Thoracic aorta (tissue), 2 donors: ENCODE measurements at regions not wholly inside any gene's neighbourhood (a gene's known extent, or its start where the extent isn't known, plus 50 kb on each side); places are given as distances from the start of the nearest gene placed in this dataset.

Experiments
- ATAC-seq: fragments of 150-250 bp; one replicate; pipeline ENCODE4 v1.8.0; 2017; ENCODE audit warnings: low read depth; ENCODE audit not compliant: insufficient number of reproducible peaks, low FRiP score
- DNase-seq: peaks from one replicate; pipeline ENCODE4 v3.0.0-alpha.2; 2020; ENCODE audit warnings: low spot score
- H3K27ac ChIP-seq, 2 donors: fragments of 200-600 bp; sonication (generic); 1 replicate in 1 of 2; 2 replicates in 1 of 2; pipeline ENCODE4 v1.5.1; 2016; ENCODE audit warnings: mild to moderate bottlenecking in 2 of 2, moderate library complexity in 2 of 2
- H3K27me3 ChIP-seq: fragments of 200-600 bp; sonication (generic); replicated peaks from 2 replicates; pipeline ENCODE4 v1.6.0; 2016; ENCODE audit warnings: mild to moderate bottlenecking; ENCODE audit not compliant: insufficient read depth
- H3K36me3 ChIP-seq: fragments of 200-600 bp; sonication (generic); one replicate; pipeline ENCODE4 v1.5.1; 2016
- H3K4me1 ChIP-seq, 2 donors: fragments of 200-600 bp; sonication (generic); 1 replicate in 1 of 2; 2 replicates in 1 of 2; pipeline versions ENCODE4 v1.5.1 to v1.6.0; 2016; ENCODE audit warnings: low read depth in 2 of 2, mild to moderate bottlenecking in 1 of 2; ENCODE audit not compliant: control insufficient read depth in 1 of 2
- H3K4me3 ChIP-seq: fragments of 200-600 bp; sonication (generic); 2 replicates; pipeline ENCODE4 v1.5.1; 2016; ENCODE audit warnings: mild to moderate bottlenecking
- H3K9me3 ChIP-seq: fragments of 200-600 bp; sonication (generic); 2 replicates; pipeline ENCODE4 v1.5.1; 2016
- CTCF ChIP-seq: fragments of 200-600 bp; sonication (generic); IDR thresholded peaks from one replicate; pipeline ENCODE4 v1.5.1; 2019; ENCODE audit warnings: antibody characterized with exemption

DNA sequence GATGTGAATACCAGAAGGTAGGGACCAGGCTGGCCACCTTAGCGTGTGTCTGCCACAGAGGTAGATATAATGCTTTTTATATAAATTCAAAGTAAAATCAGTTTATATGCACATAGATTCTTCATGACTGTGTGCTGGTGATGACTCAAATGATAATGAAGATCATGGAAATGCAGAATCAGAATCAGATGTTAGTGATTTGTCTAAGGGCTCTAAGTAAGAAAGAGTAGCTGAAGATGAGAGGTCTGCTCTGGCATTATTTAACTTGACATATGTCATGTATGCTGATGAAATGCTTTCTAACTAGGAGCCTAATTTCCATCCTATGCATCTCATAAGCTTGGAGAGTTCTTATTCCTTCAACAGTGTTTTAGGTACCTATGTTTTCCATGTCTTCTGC lies 50.3 kb upstream of the DPH6 start:
- ATAC-seq, result no peak

GRCh38 chr15:35602836-35603235 lies 56.9 kb upstream of the DPH6 start:
- no peak for ATAC-seq
- Histone ChIP-seq H3K27ac (peak overlapping the region in 1 of 2 donors; percentile 46), H3K4me3 (no peak overlapping the region), H3K36me3 (no peaks in the 10 kb centered on the region), H3K4me1 (peaks cover 12 to 42% of the 10 kb centered on the region in 2 donors), H3K27me3 (no peaks in the 10 kb centered on the region), H3K9me3 (no peaks in the 10 kb centered on the region)
- no peak for DNase-seq
- no peak for TF ChIP-seq CTCF

More for the DNA sequence above, 50.3 kb upstream of the DPH6 start:
- Histone ChIP-seq H3K36me3 (no peaks in the 10 kb centered on the region), H3K4me1 (no peaks in the 10 kb centered on the region), H3K9me3 (no peaks in the 10 kb centered on the region), H3K27ac (no peak overlapping the region), H3K4me3 (no peak overlapping the region), H3K27me3 (no peaks in the 10 kb centered on the region)
- no peak for DNase-seq
- TF ChIP-seq CTCF, result no peak

GRCh38 chr15:35603301-35603700 lies 57.3 kb upstream of the DPH6 start:
- H3K9me3 ChIP-seq, result no peaks in the 10 kb centered on the region
- no peak for TF ChIP-seq CTCF
- ATAC-seq (peak; percentile 53), DNase-seq (no peak)
- no peaks in the 10 kb centered on the region for H3K36me3 ChIP-seq
- H3K27ac ChIP-seq, result peak overlapping the region in 1 of 2 donors; percentile 46
- H3K4me3 ChIP-seq, result no peak overlapping the region
- H3K4me1 ChIP-seq, result peaks cover 12 to 42% of the 10 kb centered on the region in 2 donors
- no peaks in the 10 kb centered on the region for H3K27me3 ChIP-seq

DNA sequence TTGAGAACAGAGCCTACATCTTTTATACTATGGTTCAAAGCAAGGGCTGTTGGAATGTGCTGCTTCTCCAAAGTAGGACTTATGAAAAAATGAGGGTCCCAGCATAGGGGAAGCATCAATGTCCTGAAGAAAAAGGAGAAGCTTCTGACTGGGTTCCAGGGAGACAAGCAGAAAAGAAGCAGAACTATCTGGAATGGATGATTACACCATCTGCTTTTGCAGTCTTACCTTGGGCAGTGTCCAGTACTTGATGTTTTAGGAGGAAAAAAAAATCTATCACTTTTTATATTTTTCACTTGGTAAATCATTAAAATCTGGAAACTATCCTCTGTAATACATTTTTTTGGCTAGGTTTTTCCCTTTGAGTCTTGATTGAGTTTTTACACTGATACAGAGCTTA lies 57.9 kb upstream of the DPH6 start:
- no peak for DNase-seq
- ATAC-seq, result no peak
- Histone ChIP-seq H3K4me3 (no peak overlapping the region), H3K9me3 (no peaks in the 10 kb centered on the region), H3K27me3 (no peaks in the 10 kb centered on the region), H3K27ac (peak overlapping the region in 1 of 2 donors; percentile 46), H3K36me3 (no peaks in the 10 kb centered on the region), H3K4me1 (peaks cover 12 to 42% of the 10 kb centered on the region in 2 donors)
- TF ChIP-seq CTCF, result no peak

GRCh38 chr15:35605764-35606449 lies 59.9 kb upstream of the DPH6 start:
- H3K4me1 ChIP-seq, result peaks cover 15 to 42% of the 10 kb centered on the region in 2 donors
- H3K27me3 ChIP-seq, result no peaks in the 10 kb centered on the region
- DNase-seq (no peak), ATAC-seq (no peak)
- H3K27ac ChIP-seq, result peak overlapping the region; percentile 61 to 82
- no peaks in the 10 kb centered on the region for H3K36me3 ChIP-seq
- H3K9me3 ChIP-seq, result no peaks in the 10 kb centered on the region
- H3K4me3 ChIP-seq, result peak overlapping the region; percentile 32
- TF ChIP-seq CTCF, result no peak
